ENCODE measurements at regions not wholly inside any gene's neighbourhood (a gene's known extent, or its start where the extent isn't known, plus 50 kb on each side); places are given as distances from the start of the nearest gene placed in this dataset.
A peak's percentile ranks its signal among the peaks of the same experiment; 100 is the strongest.

- no peak overlapping the region for H3K9ac ChIP-seq (ENCODE audit: extremely low read depth, insufficient read length, low read length)
- no peaks in the 10 kb centered on the region for H3K79me1 ChIP-seq (ENCODE audit: insufficient read depth, low read depth, low read length, poor library complexity, severe bottlenecking)
- H3K56ac ChIP-seq (ENCODE audit: insufficient read length, low read depth, low read length) = no peak overlapping the region
- DNase-seq = no peak
- H3K23me2 ChIP-seq (ENCODE audit: insufficient read length, low read depth, low read length, poor library complexity, severe bottlenecking) = no peaks in the 10 kb centered on the region
- no peak overlapping the region for H2BK12ac ChIP-seq (ENCODE audit: insufficient read length, low read depth, low read length)
- H3K4me2 ChIP-seq (ENCODE audit: insufficient read depth, insufficient read length, low read length) = no peak overlapping the region
- no peak overlapping the region for H3K14ac ChIP-seq (ENCODE audit: insufficient read depth, low read length)
- H3K27me3 ChIP-seq (ENCODE audit: insufficient read depth, low read length) = no peaks in the 10 kb centered on the region
- Mint-ChIP-seq H3K27me3 (ENCODE audit: low read depth) (no peaks in the 10 kb centered on the region; the same call in 1 of the 2 replicates), H3K9me3 (peaks cover 0 to 4% of the 10 kb centered on the region in 2 experiments; a peak in 1 of 5 replicates), H3K27ac (peak overlapping the region in 1 of 3 experiments; percentile 49; a peak in 1 of 7 replicates), H3K4me3 (no peak overlapping the region), H3K36me3 (ENCODE audit: insufficient read depth in 1 of 3, low read depth in 3 of 3) (no peaks in the 10 kb centered on the region), H3K4me1 (peaks cover 13% of the 10 kb centered on the region in 2 experiments)
- H2BK15ac ChIP-seq (ENCODE audit: low read depth, low read length) = no peak overlapping the region
- H4K20me1 ChIP-seq (ENCODE audit: control insufficient read depth, insufficient read depth, insufficient read length) = no peaks in the 10 kb centered on the region
- no peak overlapping the region for H3K23ac ChIP-seq (ENCODE audit: insufficient read length, low read depth, low read length)
- H2AFZ ChIP-seq (ENCODE audit: low read length) = no peak overlapping the region
- H3K4me1 ChIP-seq (ENCODE audit: insufficient read depth, low read length) = no peaks in the 10 kb centered on the region
- no peak overlapping the region for H4K5ac ChIP-seq (ENCODE audit: insufficient read length, low read depth, low read length)
- no peak overlapping the region for H3K27ac ChIP-seq (ENCODE audit: insufficient read length, low read depth, low read length)
- no peak overlapping the region for H4K91ac ChIP-seq (ENCODE audit: insufficient read length, low read depth, low read length)
- no peak overlapping the region for H3T11ph ChIP-seq (ENCODE audit: low read length)
- TF ChIP-seq, protein P1, sequence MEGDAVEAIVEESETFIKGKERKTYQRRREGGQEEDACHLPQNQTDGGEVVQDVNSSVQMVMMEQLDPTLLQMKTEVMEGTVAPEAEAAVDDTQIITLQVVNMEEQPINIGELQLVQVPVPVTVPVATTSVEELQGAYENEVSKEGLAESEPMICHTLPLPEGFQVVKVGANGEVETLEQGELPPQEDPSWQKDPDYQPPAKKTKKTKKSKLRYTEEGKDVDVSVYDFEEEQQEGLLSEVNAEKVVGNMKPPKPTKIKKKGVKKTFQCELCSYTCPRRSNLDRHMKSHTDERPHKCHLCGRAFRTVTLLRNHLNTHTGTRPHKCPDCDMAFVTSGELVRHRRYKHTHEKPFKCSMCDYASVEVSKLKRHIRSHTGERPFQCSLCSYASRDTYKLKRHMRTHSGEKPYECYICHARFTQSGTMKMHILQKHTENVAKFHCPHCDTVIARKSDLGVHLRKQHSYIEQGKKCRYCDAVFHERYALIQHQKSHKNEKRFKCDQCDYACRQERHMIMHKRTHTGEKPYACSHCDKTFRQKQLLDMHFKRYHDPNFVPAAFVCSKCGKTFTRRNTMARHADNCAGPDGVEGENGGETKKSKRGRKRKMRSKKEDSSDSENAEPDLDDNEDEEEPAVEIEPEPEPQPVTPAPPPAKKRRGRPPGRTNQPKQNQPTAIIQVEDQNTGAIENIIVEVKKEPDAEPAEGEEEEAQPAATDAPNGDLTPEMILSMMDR (conservative IDR thresholded peaks at IDR 0.05) = no peak
- H3K4ac ChIP-seq (ENCODE audit: low read depth, low read length) = no peak overlapping the region
- WGBS (ENCODE audit: extremely low coverage, insufficient read length, low lambda C conversion rate) = no CpG with 5 or more reads among the region's 1 CpG
- no peak overlapping the region for H3K18ac ChIP-seq (ENCODE audit: insufficient read length, low read depth, low read length)
- no peak overlapping the region for H4K8ac ChIP-seq (replicated peaks; ENCODE audit: insufficient read length, low read depth, low read length)
- no peaks in the 10 kb centered on the region for H3K9me3 ChIP-seq (ENCODE audit: control insufficient read depth, low read depth, low read length)
- H2BK5ac ChIP-seq (ENCODE audit: insufficient read length, low read length) = no peak overlapping the region
- H2BK20ac ChIP-seq (ENCODE audit: low read depth, low read length, poor library complexity, severe bottlenecking) = no peak overlapping the region
- no peak overlapping the region for H2BK120ac ChIP-seq (ENCODE audit: low read depth, low read length, poor library complexity, severe bottlenecking)
- H2AK5ac ChIP-seq (ENCODE audit: insufficient read length, low read length) = no peak overlapping the region
- H3K79me2 ChIP-seq (ENCODE audit: insufficient read depth, low read length) = no peaks in the 10 kb centered on the region
These were observed 87.3 kb upstream of the NCKAP5 start for GRCh38 chr2:133655610-133656009.
